CD4-positive, alpha-beta T cell treated with Interleukin-21 for 1 hour (primary cell): ENCODE measurements at regions not wholly inside any gene's neighbourhood (a gene's known extent, or its start where the extent isn't known, plus 50 kb on each side); places are given as distances from the start of the nearest gene placed in this dataset.

Source experiments
- DNase-seq: peaks from one replicate; pipeline ENCODE4 v3.0.0-alpha.2; 2020

DNA sequence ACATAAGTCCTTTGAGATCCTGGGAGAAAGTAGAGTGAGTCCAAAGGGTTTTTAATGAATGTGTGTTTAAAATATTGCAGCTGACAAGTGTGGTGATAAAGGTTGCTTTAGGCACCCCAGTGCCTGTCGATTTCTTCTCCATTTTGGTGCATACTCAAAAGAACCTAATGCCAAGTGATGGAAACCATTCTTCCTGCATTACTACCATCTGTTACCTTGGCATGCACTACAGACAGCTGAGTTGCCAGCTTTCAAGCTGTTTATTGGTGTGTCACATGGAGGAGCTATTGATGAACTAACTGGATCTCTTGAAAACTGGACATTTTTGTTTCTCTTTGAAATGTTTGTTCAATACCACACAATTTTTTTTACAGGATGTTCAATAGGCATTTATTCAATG is 350.0 kb downstream of the AKAIN1 start:
- DNase-seq, result no peak

DNA sequence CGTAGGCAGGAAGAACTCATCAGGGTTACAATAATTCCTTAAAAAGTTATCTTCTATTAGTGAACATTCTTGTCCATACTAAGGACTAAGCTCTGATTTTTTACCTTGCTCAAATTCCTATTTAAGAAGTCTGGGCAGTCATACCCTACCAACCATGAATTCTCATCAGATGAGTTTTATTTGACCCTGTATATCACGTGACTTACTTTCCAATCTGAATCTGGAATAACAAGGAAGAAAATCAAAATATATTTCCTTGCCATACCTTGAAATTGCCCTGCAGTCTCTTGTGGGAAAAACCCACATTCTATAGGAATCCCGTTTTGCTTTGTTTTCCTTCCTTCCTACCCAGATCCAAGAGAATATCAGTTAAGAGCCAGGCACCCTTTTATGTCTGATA is 352.7 kb downstream of the AKAIN1 start:
- DNase-seq, result no peak

DNA sequence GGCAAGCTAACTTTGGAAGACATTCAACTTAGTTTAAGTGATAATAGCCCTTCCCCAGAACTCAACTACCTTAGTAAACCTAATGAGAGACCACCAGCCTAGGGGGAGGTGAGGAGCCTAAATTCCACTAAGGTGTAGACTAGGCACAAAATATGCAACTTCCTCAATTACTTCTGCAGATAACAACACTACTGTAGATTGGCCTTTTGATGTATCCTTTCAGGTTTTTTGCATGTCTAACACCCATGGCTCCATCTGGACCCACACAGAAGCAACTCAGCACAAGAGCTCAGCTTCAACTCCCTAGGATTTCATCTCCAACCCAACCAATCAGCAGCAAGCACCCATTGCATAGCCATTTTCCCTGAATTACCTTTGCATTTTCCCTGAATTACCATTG is 353.3 kb downstream of the AKAIN1 start:
- DNase-seq, result no peak

DNA sequence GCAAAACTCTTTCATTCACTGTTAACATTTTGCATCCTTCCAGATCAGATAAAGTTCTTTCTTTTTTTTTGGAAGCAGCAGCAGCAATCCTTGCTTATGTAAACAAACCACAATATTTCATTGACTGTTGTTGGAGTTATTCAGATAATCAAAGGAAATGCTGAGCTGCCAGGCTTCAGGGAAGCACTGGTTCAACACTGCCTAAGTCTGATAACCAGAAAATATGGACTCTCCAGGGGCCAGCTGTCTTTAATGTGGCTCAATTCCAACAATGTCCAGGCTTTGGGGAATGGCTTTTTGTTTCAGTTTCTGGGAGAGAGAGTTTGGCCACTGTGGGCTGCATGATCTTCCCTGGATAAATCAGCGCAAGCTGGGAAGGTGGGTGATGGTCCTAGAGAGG is 354.3 kb downstream of the AKAIN1 start:
- DNase-seq, result no peak

DNA sequence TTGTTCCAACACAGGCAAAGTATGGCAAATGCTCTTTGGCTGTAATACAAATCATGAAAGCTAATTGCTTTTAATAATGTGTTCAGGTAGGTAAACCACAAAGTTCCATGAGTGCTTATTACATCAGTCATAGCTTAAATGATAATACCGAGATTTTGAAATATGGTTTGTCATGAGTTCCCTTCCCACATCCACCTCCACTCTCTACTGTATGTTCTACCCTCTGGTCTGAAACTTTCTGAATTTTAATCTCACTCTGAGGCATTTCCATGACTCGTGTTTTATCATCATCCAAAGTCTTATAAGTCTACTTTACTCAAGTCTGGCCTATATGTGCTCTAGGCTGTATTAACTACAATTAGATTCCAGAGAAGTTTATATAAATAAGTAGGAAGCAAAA is 354.8 kb downstream of the AKAIN1 start:
- no peak for DNase-seq

DNA sequence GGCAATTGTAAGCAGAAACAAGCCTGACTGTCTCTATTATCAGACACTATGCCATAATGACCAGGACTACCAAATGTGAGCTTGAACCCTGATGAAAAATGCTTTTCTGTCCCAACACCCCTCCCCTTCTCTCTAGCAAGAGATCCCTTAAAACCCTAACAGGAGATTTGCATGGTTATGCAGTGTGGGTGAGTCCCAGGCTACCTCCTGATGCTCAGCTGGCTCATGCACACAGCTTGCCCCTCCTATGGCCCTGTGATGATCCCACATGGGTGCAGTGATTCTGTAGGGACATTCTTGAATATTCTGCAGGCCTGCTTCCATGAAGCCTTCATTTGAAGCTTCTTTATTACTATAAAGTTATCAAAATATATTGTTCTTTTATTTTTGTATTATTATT is 357.4 kb downstream of the AKAIN1 start:
- no peak for DNase-seq

DNA sequence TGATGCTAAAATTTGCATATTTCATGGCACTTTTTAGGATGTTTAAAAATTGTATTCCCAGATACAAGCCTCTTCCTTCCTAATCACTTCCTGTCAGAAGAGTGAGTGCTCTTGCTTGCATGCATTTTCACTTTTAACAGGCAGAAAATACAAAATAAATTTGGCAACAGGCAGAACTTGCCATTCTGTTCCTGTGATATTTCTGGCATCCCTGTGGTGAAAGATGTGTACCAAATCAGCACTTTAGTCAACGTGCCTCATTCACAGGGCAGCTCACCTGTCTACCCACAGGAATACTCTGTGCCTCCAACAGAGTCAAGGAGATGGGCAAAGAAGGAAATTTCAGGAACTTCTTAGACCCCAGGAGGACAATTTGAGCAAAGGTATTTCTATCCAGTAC is 360.9 kb downstream of the AKAIN1 start:
- no peak for DNase-seq

DNA sequence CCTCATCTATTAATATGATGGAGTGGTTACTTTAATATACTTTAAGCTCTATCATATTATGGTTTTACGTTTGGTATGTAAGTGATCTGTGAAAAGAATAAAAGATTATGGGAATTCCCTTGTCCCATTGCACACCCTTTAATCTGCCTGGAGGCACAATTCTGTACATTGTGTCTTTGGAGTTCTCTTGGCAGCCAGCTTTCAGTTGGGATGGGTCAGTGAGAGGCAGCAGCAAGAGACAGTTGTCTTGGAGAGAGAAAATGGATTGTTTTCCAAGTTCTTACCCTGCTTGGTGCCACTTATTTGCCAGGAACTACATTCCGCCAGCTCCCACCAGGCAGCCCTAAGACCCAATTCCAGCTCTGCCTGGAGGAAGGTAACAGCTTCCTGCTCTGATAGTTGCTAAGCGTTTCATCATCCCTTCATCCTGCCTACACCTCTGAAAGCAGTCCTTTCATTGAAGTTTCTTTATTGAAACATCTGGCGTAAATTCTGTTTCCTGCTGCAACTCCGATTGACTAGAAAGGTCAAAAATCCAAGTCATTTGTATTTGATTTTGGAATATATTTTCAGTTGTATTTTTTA is 365.2 kb downstream of the AKAIN1 start:
- DNase-seq, result no peak

DNA sequence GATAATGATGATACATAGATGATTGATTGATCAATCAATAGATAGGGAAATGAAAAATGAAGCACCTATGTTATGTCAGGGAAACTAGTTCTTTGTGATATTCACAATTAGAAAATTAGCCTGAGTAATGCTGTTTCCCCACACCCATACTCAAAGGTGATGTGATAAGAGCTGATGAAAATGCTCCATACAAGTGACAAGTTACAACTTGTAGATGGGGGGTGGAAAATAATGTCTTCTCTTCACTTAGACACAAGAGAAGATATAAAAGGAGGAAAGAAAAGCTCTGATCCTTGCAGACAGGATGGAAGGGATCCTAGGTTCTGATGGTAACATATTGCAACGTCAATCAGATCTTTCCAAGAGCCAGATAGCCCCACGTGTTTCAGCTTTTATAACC is 365.9 kb downstream of the AKAIN1 start:
- DNase-seq, result no peak

DNA sequence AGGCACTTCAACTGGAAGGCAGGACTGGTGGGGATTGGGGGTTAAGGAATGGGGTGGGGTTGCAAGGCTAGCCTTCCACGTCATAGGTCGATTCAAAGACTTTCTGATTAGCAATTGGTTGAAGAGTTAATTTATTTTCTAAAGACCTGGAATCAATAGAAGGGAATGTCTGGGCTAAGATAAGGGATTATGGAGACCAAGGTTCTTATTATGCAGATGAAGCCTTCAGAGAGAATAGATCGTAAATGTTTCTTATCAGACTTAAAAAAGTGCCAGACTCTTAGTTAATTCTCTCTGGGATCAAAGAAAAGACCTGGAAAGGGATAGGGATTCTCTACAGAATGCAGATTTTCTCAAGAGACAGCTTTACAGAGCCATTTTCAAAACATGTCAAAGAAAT is 368.0 kb upstream of the DLGAP1 start:
- DNase-seq, result no peak

DNA sequence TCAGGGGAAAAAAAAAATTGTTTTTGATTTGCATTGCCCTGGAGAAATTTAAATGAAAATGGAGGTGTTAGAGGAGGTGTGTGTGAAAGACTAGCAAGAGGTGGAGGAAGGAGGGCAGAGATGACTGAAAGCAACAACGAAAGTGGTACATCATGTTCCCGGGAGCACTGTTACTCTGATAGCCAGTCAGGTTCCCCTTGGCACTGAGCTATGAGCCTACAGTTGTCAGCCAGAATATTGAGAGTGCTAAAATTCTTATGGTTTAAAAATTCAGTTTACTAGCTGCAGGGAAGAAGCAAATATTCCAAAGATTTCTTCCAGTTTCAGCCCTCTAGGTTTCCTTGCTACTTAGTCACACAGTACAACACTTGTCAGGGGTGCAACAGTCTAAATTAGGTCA is 366.7 kb upstream of the DLGAP1 start:
- no peak for DNase-seq

DNA sequence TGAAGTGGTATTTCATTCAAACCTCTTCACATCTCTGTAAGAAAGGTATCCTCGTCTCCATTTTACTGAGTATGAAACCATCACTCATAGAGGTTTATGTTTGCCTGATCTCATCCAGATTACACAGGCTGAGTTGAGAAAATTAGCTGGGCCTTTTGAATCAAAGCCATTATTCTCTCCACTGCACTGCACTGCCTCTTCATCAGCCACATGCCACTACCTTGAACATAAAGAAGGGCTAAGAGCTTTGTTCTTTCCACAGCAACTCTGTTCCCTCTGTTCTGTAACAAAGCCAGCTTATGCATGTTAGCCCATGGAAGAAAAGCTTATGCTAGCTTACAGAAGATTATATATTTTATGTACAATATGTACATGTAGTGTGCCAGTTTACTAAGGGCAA is 362.6 kb upstream of the DLGAP1 start:
- no peak for DNase-seq

DNA sequence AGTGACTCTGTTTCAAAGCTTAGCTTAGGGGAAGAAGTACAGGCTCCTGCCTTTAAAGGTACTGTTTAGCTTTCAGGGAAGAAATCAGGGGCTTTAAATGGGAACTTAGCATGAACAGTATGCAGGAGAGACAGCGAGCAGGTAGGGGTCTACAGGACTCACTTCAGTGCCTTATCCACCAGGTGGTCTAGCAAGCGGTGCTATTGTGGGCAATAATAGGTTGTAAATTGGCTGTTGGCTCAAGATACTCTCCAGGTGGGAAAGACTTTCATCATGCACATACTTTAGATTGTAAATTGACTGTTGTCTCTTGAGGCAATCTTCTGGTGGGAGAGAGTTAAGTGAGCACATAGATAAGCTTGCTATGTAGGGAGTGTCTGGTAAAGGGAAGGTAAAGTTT is 358.6 kb upstream of the DLGAP1 start:
- no peak for DNase-seq

DNA sequence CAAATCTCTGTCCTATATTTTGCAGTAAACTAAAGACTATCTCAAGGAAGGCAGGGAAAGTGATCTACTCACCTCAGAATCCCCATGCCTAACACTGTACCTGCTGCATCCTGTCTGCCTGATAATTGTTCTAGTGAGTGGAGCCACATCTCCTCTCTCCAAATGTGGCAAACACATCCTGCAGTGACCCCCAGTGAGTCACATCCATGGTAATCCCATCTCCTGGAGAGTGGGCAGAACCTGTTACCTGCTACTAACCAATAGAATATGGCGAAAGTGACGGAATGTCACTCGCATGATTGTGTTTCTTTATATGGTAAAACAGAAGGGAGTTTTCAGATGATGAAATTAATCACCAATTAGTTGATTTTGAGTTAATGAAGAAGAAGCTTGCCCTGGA is 353.8 kb upstream of the DLGAP1 start:
- no peak for DNase-seq

DNA sequence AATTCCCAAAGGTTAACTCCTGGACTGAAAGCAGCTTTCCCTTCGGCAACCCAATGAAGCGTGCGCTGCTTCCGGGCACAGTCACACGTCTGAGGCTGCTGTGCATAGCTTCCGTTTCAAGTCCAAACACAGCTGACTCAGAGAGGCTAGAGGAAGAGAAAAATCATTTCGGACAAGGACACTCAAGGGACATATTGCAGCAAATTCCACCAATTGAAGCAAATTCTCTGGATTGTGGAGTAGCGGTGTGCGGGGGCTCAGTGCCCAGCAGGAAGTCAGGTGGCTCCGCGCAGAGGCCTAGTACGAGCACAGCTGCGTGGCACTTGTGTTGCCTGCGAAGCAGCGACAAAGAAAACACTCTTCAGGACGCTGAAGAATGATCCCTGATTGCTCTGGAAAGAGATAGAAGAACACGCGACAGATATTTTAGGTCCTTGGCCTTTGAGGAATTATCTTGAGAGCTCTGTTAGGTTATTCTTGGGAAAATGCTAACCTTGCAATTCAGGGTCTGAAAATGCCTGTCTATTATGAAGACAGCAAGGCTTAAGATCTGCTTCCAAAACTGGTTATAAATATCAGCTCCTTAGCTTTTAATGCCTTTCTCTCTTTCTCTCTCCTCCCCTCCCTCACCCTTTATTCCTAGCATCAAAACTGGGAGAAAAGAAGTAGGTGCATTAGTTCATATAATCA is 352.6 kb upstream of the DLGAP1 start:
- no peak for DNase-seq

DNA sequence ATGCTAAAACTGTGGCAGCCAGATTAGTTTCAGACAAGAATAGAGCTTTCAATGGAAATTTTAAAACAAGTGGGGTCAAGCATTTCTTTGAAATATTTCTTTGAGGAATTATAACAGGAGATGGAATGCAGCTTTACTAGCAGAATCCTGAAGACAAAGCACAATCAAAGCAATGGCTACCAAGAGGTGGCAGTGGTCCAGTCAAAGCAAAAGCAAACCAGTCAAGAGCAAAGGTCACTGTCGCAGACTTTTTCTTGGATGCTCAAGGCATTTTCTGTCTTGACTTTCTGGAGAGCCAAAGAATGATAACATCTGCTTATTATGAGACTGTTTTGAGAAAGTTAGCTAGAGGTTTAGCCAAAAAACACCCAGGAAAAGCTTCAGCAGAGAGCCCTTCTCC is 351.2 kb upstream of the DLGAP1 start:
- no peak for DNase-seq

DNA sequence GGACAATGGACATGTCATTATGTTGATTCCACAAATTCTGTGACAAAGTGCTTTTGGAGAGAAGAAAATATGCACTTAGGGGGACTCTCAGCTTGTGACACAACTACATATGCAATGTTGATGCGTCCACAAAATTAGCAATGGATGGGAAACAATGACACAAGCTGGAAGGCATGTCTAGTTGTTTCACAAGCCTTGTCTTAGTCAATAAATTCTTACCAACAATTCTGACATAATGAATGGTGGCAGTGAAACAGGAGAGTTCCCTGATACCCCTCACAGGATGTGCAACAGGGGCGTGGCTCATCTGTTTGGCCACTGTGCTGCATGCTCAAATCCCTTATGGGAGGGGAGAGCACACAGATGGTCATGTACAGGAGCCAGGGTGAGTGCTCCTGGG is 347.2 kb upstream of the DLGAP1 start:
- DNase-seq, result no peak

DNA sequence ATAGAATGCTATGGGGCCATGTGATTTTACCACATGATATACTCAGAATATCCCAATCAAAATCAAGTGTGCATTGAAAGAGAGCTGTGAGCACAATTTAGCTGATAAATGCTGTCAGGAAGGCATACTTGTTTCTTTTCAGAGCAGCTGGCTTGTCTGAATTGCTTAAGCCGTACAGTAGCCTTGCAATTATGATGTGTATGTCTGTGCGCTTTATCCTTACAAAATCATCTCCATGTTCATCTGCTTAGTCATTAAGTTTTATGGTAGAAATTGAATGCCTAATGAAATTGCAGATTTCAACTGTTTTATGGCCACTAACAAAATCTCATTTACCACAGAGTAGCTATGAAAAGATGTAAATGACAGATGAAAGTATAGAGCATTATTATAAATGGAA is 346.0 kb upstream of the DLGAP1 start:
- no peak for DNase-seq

DNA sequence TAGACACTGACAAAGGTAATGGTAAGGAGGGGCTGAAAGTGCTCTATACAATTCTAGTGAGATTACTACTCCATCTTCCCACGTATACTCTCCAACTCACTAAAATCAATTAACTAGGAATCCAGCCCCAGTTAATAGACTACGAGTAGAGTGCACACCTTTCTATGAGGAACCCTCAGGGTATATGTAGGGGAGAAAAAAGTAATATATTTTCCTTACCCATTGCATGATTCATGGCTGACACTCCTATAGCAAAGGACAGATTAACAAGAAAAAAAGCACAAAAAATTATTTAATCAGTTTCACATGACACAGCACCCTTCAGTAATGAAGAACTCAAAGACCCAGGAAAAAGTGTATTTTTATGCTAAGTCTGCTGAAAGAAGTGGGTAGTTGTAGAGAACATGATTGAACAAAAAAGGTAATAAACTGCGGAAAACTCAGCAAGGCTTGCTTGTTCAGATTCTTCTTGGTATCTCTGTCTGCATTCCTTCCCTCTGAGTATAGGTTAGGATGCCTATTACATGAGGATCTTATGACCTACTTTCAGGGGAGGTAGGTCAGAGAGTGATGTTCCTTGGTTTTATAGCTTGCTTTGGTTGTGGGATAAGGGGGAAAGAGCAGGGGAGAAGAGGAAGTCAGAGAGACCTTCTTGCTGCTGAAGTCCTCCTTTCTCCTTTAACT is 342.0 kb upstream of the DLGAP1 start:
- DNase-seq, result no peak

DNA sequence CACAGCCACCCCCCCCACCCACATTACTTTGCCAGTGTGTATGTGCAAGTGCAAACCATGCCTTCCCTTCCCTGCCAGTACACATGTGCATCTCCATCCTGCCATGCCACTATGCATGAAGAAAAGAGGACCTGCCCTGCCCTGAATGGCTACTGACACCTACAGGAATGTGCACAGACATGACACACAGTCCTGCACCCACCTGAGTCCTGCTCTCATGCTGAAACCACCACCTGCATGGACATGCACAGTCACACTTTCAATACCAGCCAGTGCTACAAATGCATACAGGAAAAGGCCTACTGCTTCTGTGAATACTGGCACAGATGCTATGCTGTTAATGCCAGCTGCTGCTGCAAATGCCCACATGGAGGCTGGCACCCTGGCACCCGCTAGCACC is 334.4 kb upstream of the DLGAP1 start:
- no peak for DNase-seq

DNA sequence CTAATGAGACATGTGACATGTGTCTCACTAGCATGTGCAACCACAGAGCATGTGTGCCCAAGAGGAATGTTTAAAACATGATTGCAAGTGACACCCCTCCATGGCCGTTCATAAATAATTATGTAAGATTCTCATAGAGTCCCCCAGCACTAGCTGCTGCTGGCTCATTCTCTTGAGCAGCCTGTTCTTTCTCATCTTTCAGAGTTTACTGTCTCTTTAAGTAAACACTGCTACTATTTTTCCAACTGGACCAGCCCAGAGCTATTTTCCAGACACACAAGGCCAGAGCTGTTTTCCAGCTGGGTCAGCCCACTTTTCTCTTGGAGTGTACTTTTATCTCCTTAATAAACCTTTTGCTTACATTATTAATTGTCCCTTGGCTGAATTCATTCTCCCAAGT is 326.8 kb upstream of the DLGAP1 start:
- DNase-seq, result no peak

DNA sequence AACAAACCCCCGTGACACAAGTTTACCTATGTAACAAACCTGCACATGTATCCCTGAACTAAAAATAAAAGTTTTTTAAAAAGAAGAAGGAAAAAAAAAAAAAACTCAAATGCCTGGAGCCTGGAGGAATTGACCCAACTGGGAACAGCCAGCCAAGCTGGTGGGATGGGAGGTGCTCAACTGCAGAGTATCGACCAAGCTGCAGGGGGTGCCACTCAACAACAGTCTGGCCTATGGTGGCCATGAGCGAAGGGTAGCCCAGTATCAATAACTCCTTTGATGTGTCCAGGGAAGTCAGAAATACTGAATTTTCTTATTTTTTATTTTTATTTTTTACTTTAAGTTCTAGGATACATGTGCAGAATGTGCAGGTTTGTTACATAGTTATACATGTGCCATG is 310.3 kb upstream of the DLGAP1 start:
- DNase-seq, result no peak

DNA sequence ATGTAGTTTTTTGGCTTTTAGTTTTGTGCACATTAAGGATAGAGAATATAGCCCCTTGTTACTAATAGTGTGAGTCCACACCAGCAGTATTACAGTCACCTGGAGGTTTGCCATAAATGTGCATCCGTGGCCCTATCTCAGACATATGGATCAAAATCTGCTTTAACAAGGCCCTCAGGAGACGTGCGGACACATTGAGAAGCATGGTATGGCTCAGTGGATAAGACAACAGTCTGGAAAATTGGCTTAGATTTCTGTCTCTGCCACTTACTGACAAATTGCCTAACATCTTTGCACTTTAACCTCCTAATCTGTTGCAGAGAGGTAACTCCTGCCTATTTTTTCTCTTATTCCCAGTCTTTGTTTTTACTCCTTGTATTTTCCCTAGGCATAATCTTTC is 307.2 kb upstream of the DLGAP1 start:
- no peak for DNase-seq

DNA sequence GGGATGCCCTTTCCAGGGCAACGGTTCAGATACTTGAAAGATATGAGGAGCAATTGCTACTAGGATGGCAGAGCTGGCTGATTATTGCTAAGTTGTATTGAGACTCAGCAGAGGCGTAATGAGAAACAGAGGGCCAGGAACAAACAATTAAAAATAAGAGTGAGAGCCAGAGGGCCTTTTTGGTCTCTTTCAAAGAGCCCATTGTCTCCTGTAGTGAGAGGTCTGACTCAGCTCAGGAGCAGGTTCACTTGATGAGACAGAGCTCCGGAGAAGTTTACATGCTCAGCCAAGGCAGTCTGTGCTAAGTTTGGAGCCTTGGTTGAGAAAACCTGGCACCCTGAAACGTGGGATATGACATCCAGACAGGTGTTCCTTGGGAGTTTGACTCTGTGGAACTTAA is 303.9 kb upstream of the DLGAP1 start:
- no peak for DNase-seq

DNA sequence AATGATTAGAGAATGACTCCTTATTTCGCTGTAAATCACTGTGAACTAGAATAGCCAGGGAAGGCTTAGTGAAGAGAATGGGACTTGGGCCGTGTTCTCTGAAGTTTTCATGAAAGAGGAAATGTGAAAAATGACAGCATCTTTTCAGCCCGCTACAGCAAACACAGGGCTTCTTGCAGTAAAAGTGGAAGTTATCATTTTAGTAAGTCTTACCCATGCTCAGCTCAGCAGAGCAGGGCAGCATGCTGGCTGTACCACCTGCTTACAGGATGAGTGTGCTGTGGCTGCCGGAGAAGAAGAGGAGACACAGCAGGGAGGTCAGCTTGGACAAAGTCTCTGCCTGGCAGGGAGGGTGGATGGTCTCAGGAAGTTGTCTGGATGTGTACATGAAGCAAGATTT is 300.7 kb upstream of the DLGAP1 start:
- DNase-seq, result no peak
